WTC11 (cell line): ENCODE measurements at regions not wholly inside any gene's neighbourhood (a gene's known extent, or its start where the extent isn't known, plus 50 kb on each side); places are given as distances from the start of the nearest gene placed in this dataset.

ENCODE experiments used
- ATAC-seq: fragments of 200-7000 bp; cut with Tn5 transposase; 2 replicates; pipeline ENCODE4 v1.10.0; 2021; ENCODE audit warnings: mild to moderate bottlenecking, moderate library complexity
- CTCF ChIA-PET: fragments of 300-600 bp; sonication (Branson Sonifier 250); formaldehyde crosslinking; loops from one replicate; lab custom pipeline; 2021; ENCODE audit warnings: antibody characterized with exemption; lab: Charles Lee
- POLR2A ChIA-PET: fragments of 350-600 bp; sonication (Branson Sonifier 250); formaldehyde crosslinking; loops from one replicate; lab custom pipeline; 2021; ENCODE audit warnings: antibody characterized with exemption; lab: Charles Lee
- DNase-seq: peaks from one replicate; pipeline ENCODE4 v3.0.0; 2021; ENCODE audit warnings: low spot score
- H3K27ac Mint-ChIP-seq: 2 replicates; pipeline ENCODE4 v1.8.0; 2021; ENCODE audit warnings: mixed read lengths
- H3K27me3 Mint-ChIP-seq: 2 replicates; pipeline ENCODE4 v1.8.0; 2021; ENCODE audit warnings: low read depth, mild to moderate bottlenecking, moderate library complexity, mixed read lengths
- H3K36me3 Mint-ChIP-seq: 2 replicates; pipeline ENCODE4 v1.8.0; 2021; ENCODE audit warnings: mixed read lengths
- H3K4me1 Mint-ChIP-seq: 2 replicates; pipeline ENCODE4 v1.8.0; 2022; ENCODE audit warnings: mixed read lengths
- H3K4me3 Mint-ChIP-seq: 2 replicates; pipeline ENCODE4 v1.8.0; 2021; ENCODE audit warnings: mild to moderate bottlenecking, moderate library complexity, mixed read lengths
- H3K9me3 Mint-ChIP-seq: 2 replicates; pipeline ENCODE4 v1.8.0; 2021; ENCODE audit warnings: mixed read lengths
- ATF2 ChIP-seq: sonication (generic); formaldehyde crosslinking; IDR thresholded peaks from 2 replicates; pipeline ENCODE4 v1.8.1; 2022; ENCODE audit warnings: low read depth, missing genetic modification reagents, borderline replicate concordance
- CBFB ChIP-seq: sonication (generic); formaldehyde crosslinking; IDR thresholded peaks from 2 replicates; pipeline ENCODE4 v1.8.1; 2022; ENCODE audit warnings: mild to moderate bottlenecking, low read depth, missing genetic modification reagents
- FOXJ3 ChIP-seq: sonication (generic); formaldehyde crosslinking; IDR thresholded peaks from 2 replicates; pipeline ENCODE4 v1.9.0; 2021; ENCODE audit warnings: missing genetic modification reagents, mild to moderate bottlenecking, borderline replicate concordance
- FOXP1 ChIP-seq: sonication (generic); formaldehyde crosslinking; IDR thresholded peaks from 2 replicates; pipeline ENCODE4 v1.8.0; 2022; ENCODE audit warnings: missing genetic modification reagents, mild to moderate bottlenecking, moderate library complexity, borderline replicate concordance
- FOXP4 ChIP-seq: sonication (generic); formaldehyde crosslinking; IDR thresholded peaks from 2 replicates; pipeline ENCODE4 v1.8.0; 2022; ENCODE audit warnings: mild to moderate bottlenecking, missing genetic modification reagents
- GRHL2 ChIP-seq: fragments of 250-450 bp; sonication (Bioruptor Pico); IDR thresholded peaks from 2 replicates; pipeline ENCODE4 v1.8.0; 2022; ENCODE audit warnings: mild to moderate bottlenecking, moderate library complexity; ENCODE audit not compliant: insufficient replicate concordance, severe bottlenecking
- GTF2I ChIP-seq: fragments of 250-450 bp; sonication (Bioruptor Pico); conservative IDR thresholded peaks from 2 replicates; pipeline ENCODE4 v1.4.0; 2021; ENCODE audit warnings: mild to moderate bottlenecking
- HMGA2 ChIP-seq: fragments of 250-450 bp; sonication (Bioruptor Pico); IDR thresholded peaks from 2 replicates; pipeline ENCODE4 v1.4.0; 2021; ENCODE audit warnings: mild to moderate bottlenecking, moderate library complexity
- KAT7 ChIP-seq: sonication (generic); formaldehyde crosslinking; IDR thresholded peaks from 2 replicates; pipeline ENCODE4 v1.8.1; 2023; ENCODE audit warnings: missing genetic modification reagents, mild to moderate bottlenecking, borderline replicate concordance
- MLX ChIP-seq: sonication (generic); formaldehyde crosslinking; IDR thresholded peaks from 2 replicates; pipeline ENCODE4 v1.8.1; 2023; ENCODE audit warnings: mild to moderate bottlenecking, missing genetic modification reagents, moderate library complexity
- NR3C1 ChIP-seq: sonication (generic); formaldehyde crosslinking; conservative IDR thresholded peaks from 2 replicates; pipeline ENCODE4 v1.8.1; 2023; ENCODE audit warnings: low read depth, mild to moderate bottlenecking, missing genetic modification reagents
- PRDM15 ChIP-seq: sonication (generic); formaldehyde crosslinking; IDR thresholded peaks from 2 replicates; pipeline ENCODE4 v1.8.0; 2022; ENCODE audit warnings: missing genetic modification reagents
- PRRX2 ChIP-seq: fragments of 250-450 bp; sonication (Bioruptor Pico); IDR thresholded peaks from 2 replicates; pipeline ENCODE4 v1.8.0; 2021; ENCODE audit warnings: mild to moderate bottlenecking
- RELA ChIP-seq: sonication (generic); formaldehyde crosslinking; IDR thresholded peaks from 2 replicates; pipeline ENCODE4 v1.8.1; 2022; ENCODE audit warnings: missing genetic modification reagents, mild to moderate bottlenecking, borderline replicate concordance
- SOX15 ChIP-seq: fragments of 250-450 bp; sonication (Bioruptor Pico); IDR thresholded peaks from 2 replicates; pipeline ENCODE4 v1.9.0; 2021; ENCODE audit warnings: mild to moderate bottlenecking
- ZBTB43 ChIP-seq: sonication (generic); formaldehyde crosslinking; IDR thresholded peaks from 2 replicates; pipeline ENCODE4 v1.8.1; 2023; ENCODE audit warnings: mild to moderate bottlenecking, missing genetic modification reagents
- ZNF138 ChIP-seq: sonication (generic); formaldehyde crosslinking; conservative IDR thresholded peaks from 2 replicates; pipeline ENCODE4 v1.8.1; 2022; ENCODE audit warnings: mild to moderate bottlenecking, moderate library complexity, missing genetic modification reagents
- ZNF232 ChIP-seq: sonication (generic); formaldehyde crosslinking; IDR thresholded peaks from 2 replicates; pipeline ENCODE4 v1.8.0; 2022; ENCODE audit warnings: mild to moderate bottlenecking, missing genetic modification reagents
- ZNF317 ChIP-seq: sonication (generic); formaldehyde crosslinking; IDR thresholded peaks from 2 replicates; pipeline ENCODE4 v1.8.1; 2023; ENCODE audit warnings: low read depth, mild to moderate bottlenecking, moderate library complexity, missing genetic modification reagents, borderline replicate concordance
- ZNF416 ChIP-seq: fragments of 250-450 bp; sonication (Bioruptor Pico); IDR thresholded peaks from 2 replicates; pipeline ENCODE4 v1.9.0; 2021; ENCODE audit warnings: mild to moderate bottlenecking, inconsistent platforms
- ZNF671 ChIP-seq: fragments of 250-450 bp; sonication (Bioruptor Pico); IDR thresholded peaks from 2 replicates; pipeline ENCODE4 v1.8.0; 2021; ENCODE audit warnings: mild to moderate bottlenecking
- TF ChIP-seq, protein P1 (sequence below): fragments of 250-450 bp; sonication (Bioruptor Pico); IDR thresholded peaks from 2 replicates; pipeline ENCODE4 v1.9.0; 2021; ENCODE audit warnings: moderate library complexity, mild to moderate bottlenecking, inconsistent platforms, borderline replicate concordance

GRCh38 chr11:130787973-130788570, 128.2 kb downstream of the SNX19 start:
- no peak for ATAC-seq
- ChIA-PET POLR2A (no interaction called here), CTCF (no interaction called here)
- peaks cover 27% of the 10 kb centered on the region for H3K4me1 Mint-ChIP-seq
- no peak overlapping the region for H3K27ac Mint-ChIP-seq
- no peaks in the 10 kb centered on the region; the same call in 1 of the 2 replicates for H3K27me3 Mint-ChIP-seq
- no peaks in the 10 kb centered on the region; the same call in 1 of the 2 replicates for H3K36me3 Mint-ChIP-seq
- H3K9me3 Mint-ChIP-seq: peaks cover 35% of the 10 kb centered on the region
- H3K4me3 Mint-ChIP-seq: no peak overlapping the region
- no peak for TF ChIP-seq PRDM15 (CRISPR knock-in tag)
- TF ChIP-seq FOXP1 (CRISPR knock-in tag): no peak
- TF ChIP-seq FOXP4: no peak
- TF ChIP-seq ZNF671 (CRISPR knock-in tag): no peak
- DNase-seq: no peak

GRCh38 chr11:130789056-130789640, 127.1 kb downstream of the SNX19 start:
- H3K36me3 Mint-ChIP-seq: no peaks in the 10 kb centered on the region; the same call in 1 of the 2 replicates
- TF ChIP-seq HMGA2 (CRISPR knock-in tag) (no peak), ZBTB43 (CRISPR knock-in tag) (no peak), RELA (CRISPR knock-in tag) (no peak), ZNF416 (CRISPR knock-in tag) (no peak), GRHL2 (CRISPR knock-in tag) (no peak), GTF2I (CRISPR knock-in tag) (no peak), ATF2 (CRISPR knock-in tag) (no peak), SOX15 (no peak), ZNF317 (CRISPR knock-in tag) (no peak), MLX (no peak), ZNF138 (CRISPR knock-in tag) (no peak), NR3C1 (CRISPR knock-in tag) (no peak), ZNF232 (CRISPR knock-in tag) (no peak), FOXJ3 (no peak), CBFB (no peak), KAT7 (CRISPR knock-in tag) (no peak), PRRX2 (CRISPR knock-in tag) (no peak)
- TF ChIP-seq, protein P1, sequence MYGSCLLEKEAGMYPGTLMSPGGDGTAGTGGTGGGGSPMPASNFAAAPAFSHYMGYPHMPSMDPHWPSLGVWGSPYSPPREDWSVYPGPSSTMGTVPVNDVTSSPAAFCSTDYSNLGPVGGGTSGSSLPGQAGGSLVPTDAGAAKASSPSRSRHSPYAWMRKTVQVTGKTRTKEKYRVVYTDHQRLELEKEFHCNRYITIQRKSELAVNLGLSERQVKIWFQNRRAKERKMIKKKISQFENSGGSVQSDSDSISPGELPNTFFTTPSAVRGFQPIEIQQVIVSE: no peak
- H3K27me3 Mint-ChIP-seq: no peaks in the 10 kb centered on the region; the same call in 1 of the 2 replicates
- POLR2A ChIA-PET: no interaction called here
- H3K4me3 Mint-ChIP-seq: no peak overlapping the region
- H3K9me3 Mint-ChIP-seq: peaks cover 33% of the 10 kb centered on the region
- no peak overlapping the region for H3K27ac Mint-ChIP-seq
- CTCF ChIA-PET: no interaction called here
- ATAC-seq (no peak), DNase-seq (no peak)
- peaks cover 27% of the 10 kb centered on the region for H3K4me1 Mint-ChIP-seq
